GM04504 (cell line): ENCODE measurements at regions not wholly inside any gene's neighbourhood (a gene's known extent, or its start where the extent isn't known, plus 50 kb on each side); places are given as distances from the start of the nearest gene placed in this dataset.

Experiments
- DNase-seq: peaks from one replicate; pipeline ENCODE4 v3.0.0-alpha.2; 2012; ENCODE audit warnings: low read depth

GRCh38 chr5:135723491-135723890 is 111.0 kb upstream of the SLC25A48 start:
- DNase-seq: no peak

DNA sequence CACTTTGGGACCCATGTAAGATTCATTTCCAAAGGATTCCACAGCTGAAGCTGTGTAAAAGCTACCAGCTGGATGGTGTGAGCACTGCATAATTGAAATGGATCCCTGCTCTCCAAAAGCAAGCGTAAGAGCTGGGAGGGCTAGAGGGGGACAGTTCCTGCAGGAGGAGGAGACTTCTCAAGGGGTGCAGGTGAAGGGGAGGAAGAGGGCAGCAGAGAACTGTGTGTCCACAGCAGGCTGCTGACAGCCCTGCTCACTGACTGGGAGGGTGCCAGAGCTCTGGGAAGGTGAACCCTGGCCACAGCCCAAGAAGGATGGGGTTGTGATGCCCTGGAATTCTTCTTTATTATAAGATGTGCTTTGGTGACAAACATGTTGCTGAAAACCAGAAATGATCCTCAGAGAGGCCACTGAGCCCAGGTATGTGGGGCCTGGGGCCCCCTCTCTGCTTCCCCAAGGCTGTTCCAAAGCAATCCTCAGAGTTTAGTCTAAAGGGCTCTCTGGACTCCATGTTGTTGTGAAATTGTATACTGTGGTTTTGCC is 112.8 kb upstream of the SLC25A48 start:
- DNase-seq: no peak

GRCh38 chr5:135720191-135720590 is 114.3 kb upstream of the SLC25A48 start:
- no peak for DNase-seq

DNA sequence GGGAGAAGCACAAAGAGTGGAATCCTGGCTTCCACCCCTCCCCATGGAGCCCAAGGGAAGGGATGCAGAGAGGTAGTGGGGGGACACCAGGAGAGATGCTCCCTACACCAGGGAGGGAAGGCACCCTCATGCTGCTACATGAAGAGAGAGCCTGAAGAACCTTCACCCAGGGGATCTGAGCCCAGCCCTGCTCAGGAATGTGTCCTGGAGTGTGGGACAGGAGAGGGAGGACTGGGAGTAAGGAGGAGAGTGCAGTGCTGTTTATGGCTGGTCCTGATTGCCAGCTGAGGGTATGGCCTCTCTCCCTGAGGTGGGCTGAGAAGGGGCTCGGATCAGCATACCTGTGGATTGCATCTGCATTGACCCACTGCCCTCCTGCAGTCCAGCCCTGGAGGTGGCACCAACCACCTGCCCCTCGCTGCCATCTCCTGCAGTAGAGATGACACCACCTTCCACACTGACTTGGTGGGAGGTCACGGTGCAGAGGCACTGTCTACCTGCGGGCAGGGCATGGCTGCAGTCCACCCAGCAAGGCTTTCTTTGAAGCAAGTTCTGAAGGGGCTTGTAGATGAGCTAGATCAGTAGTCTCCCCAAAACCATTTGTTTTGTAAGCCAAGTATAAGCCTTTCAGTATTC is 114.9 kb upstream of the SLC25A48 start:
- DNase-seq: no peak

- no peak for DNase-seq
Observed at GRCh38 chr5:135718651-135719050, 115.8 kb upstream of the SLC25A48 start.

- no peak for DNase-seq
Observed at GRCh38 chr5:135718151-135718550, 116.3 kb upstream of the SLC25A48 start.

DNA sequence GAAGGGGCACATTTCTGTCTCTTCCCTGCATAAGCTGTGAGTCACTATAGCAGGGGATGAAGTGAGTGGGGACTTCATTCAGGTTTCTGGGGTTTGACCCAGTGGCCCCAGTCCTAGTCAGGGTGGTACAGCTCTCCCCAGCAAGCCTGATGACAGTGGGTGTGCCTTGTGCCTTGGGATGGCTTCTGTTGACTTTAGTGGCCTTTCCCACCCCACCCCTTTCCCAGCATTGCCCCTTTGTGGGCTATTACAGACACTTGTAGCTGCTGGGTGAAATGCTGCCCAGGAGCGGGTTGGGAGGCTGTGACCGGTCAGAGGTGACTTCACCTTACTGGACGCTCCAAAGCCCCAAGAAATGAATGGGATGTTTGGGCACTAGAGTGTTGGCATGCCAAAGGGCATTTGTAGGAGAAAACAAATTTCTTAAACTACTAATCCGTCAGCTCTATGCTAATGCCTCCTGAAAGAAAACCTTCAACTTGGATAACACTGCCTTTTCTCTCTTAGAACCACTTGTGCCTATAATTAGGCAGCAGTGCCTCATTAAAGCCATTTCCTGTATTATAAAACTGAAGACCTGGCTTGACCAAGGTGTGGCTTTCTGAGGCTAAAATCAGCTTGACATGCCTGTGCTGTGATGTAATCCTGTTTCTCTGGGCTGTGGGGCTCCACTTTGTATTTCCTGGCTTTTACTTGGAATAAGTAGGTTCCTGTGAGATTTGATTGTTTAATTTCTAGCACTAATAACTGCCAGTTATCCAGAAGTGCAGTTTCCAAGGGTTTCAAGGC is 119.0 kb upstream of the SLC25A48 start:
- DNase-seq: no peak

- peak; percentile 18 for DNase-seq
Observed at GRCh38 chr5:135714126-135714894, 120.2 kb upstream of the SLC25A48 start.

GRCh38 chr5:135713161-135713915 is 121.1 kb upstream of the SLC25A48 start:
- DNase-seq: no peak

DNA sequence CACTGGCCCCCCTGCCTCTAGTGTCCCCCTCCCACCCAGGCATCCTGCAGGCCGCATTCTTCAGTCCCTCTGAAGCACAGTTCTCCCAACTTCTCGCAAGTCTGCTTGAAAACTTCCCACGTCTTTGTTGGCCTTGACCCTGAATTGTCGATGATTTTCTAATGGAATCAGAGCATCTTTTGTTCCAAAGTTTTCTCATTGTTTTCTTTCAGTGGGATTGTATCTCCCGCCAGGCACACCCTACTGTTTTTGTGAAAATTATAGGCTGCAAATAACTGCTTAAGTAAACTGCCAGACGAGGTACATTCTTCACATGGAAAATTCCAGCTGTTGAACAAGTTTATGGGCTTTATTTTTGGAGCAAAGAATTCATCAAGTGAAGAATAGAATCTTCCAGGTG is 122.6 kb upstream of the SLC25A48 start:
- DNase-seq: no peak

- DNase-seq: no peak
Observed at GRCh38 chr5:135710045-135710675, 124.3 kb upstream of the SLC25A48 start.

GRCh38 chr5:135709208-135709575 is 125.3 kb upstream of the SLC25A48 start:
- DNase-seq: no peak

- DNase-seq: no peak
Observed at GRCh38 chr5:135708481-135709207, 125.8 kb upstream of the SLC25A48 start.

DNA sequence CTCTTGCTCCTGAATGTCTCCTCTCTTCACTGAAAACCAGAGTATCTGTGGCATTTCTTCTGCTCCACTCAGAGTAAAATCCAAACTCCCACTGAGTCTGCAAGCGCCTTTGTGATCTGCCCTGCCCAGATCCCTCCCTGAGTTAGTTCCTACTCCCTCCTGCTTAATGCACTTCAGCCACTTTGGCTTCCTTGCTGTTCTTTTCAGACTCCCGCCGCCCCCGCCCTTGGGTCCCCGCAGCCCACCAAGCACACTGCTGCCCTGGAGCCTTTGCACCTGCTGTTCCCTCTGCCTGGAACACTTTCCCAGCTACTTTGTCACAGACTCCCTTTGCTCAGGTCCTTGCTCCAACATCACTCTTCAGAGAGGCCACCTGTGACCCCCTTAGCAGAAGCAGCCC is 127.2 kb upstream of the SLC25A48 start:
- DNase-seq: no peak

- no peak for DNase-seq
Observed at GRCh38 chr5:135706893-135707292, 127.6 kb upstream of the SLC25A48 start.

- DNase-seq: no peak
Observed at GRCh38 chr5:135706474-135706873, 127.7 kb upstream of the CXCL14 start.

DNA sequence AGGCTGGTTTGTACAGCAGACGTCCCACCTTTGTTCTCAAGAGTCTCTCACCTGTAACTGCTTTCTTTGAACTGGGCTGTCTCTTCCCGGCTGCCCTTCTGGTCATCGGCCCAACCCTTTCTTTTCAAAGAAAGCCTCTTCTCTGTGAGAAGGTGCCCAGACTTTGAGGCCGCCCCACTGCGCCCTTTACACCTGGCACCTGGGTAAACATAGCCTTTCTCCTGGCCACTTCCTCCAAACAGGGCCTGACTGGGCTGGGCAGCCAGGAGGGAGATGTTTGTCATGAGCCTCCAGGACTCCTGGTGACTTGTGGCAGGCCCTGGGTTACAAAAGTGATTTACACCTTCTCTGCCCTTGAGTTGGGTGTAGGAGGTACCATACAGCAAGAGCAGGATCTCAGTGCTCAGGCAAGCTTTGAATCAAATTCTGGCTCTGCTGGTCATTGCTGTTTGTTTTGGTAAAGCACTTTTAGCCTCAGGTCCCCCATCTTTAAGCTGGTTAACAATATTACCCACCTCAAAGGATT is 127.2 kb upstream of the CXCL14 start:
- DNase-seq: no peak

DNA sequence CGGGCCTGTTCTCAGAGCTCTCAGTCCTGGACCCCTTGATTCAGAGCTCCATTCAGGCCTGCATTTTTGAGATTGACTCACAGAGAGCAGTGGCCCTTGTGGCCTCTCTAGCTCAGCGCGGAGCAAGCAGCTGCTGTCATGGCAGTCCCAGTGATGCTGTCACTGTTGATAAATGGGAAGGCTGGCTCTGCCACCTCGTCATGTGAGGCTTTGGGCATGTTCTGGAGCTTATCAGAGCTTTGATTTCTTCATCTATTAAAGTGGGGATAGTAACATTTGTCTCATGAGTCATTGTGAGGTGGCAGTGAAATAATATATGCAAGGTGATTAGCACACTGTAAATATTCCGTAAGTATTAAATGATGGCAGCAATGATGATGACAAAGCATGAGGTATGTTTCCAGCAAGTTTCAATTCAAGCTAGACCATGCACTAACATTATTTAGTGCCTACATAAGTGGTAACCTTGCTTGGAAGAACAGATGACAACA is 126.4 kb upstream of the CXCL14 start:
- DNase-seq: no peak

DNA sequence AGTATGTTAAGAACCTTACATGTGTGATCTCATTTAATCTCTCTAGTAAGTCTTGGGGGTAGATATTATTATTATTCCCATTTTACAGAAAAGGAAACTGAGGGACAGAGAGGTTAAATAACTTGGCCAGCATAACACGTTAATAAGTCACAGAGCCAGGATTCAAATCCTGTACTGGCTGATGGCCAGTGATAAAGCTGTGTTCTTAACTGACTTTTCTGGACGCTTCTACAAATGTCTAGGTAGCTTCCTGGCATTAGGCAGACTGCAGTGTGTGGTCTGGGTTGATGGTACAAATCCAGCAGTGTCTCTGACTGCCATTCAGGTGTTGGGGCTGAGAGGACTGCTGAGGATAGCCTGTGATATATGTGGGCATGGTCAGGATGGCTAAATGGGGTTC is 125.8 kb upstream of the CXCL14 start:
- no peak for DNase-seq

GRCh38 chr5:135703016-135703550 is 124.3 kb upstream of the CXCL14 start:
- no peak for DNase-seq
